ENCODE measurements at regions not wholly inside any gene's neighbourhood (a gene's known extent, or its start where the extent isn't known, plus 50 kb on each side); places are given as distances from the start of the nearest gene placed in this dataset.

DNA sequence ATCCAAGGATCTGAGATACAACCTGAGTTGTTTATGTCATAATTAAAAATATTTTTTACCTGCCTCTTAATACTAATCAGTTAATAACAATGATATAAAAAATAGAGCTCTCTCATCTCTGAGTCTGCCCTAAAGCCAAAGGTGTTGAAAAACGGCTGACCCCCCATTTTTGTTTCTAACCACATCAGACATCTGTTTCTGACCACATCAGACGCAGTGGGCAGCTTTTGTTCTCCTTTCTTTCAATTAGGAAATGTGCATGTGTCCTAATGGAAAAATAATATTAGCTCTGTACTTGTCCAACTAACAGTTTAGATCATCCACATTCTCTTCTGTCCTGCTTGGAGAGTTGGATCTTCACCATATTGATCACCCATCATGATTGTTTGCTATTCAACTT, 144.6 kb downstream of the SHOX2 start:
- TF ChIP-seq, protein P1, sequence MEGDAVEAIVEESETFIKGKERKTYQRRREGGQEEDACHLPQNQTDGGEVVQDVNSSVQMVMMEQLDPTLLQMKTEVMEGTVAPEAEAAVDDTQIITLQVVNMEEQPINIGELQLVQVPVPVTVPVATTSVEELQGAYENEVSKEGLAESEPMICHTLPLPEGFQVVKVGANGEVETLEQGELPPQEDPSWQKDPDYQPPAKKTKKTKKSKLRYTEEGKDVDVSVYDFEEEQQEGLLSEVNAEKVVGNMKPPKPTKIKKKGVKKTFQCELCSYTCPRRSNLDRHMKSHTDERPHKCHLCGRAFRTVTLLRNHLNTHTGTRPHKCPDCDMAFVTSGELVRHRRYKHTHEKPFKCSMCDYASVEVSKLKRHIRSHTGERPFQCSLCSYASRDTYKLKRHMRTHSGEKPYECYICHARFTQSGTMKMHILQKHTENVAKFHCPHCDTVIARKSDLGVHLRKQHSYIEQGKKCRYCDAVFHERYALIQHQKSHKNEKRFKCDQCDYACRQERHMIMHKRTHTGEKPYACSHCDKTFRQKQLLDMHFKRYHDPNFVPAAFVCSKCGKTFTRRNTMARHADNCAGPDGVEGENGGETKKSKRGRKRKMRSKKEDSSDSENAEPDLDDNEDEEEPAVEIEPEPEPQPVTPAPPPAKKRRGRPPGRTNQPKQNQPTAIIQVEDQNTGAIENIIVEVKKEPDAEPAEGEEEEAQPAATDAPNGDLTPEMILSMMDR (optimal IDR thresholded peaks at IDR 0.05 in 1 of 3, IDR thresholded peaks at IDR 0.05 in 1 of 3, conservative IDR thresholded peaks at IDR 0.05 in 1 of 3; ENCODE audit: extremely low read depth in 1 of 3, insufficient read depth in 2 of 3, low read length in 3 of 3): no peak
- TF ChIP-seq EZH2 (IDR thresholded peaks at IDR 0.05; ENCODE audit: low read length): no peak
